ENCODE measurements at regions not wholly inside any gene's neighbourhood (a gene's known extent, or its start where the extent isn't known, plus 50 kb on each side); places are given as distances from the start of the nearest gene placed in this dataset.
"Not testable (repeated sequence)": the region's sequence is repeated elsewhere in the genome, so short reads cannot be mapped to it uniquely, and the experiment has no call there.

GRCh38 chr10:53439075-53439474 is 666.5 kb upstream of the MBL2 start:
- H3K4me3 ChIP-seq (replicated peaks in 1 of 2; ENCODE audit: low read depth in 1 of 2, low read length in 2 of 2); CTCF ChIA-PET: not testable (repeated sequence)

DNA sequence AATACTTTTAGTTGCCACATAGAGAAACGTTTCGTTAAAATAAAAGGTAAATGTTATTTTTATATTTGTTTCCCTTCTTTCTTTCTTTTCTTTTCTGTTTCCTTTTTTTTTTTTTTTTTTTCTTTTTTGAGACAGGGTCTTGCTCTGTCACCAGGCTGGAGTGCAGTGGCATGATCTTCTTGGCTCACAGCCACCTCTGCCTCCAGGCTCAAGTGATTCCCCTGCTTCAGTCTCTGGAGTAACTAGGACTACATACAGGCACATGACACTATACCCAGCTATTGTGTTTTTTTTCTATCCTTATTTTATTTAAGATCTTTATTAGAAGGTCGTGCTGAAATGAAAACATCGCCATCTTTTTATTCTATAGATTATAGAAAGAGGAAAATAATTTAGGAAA is 661.8 kb upstream of the MBL2 start:
- H3K4me3 ChIP-seq (replicated peaks in 1 of 2; ENCODE audit: low read depth in 1 of 2, low read length in 2 of 2): no peak overlapping the region
- BruUV-seq (replicated peaks): no TSS peak
- DNase-seq (ENCODE audit: low read depth, low spot score) (no peak), ATAC-seq (no peak)
- H4K20me1 ChIP-seq (ENCODE audit: insufficient read depth): no peaks in the 10 kb centered on the region
- ChIA-PET POLR2A (no interaction called here), CTCF (no interaction called here), RAD21 (ENCODE audit: low non-redundant PET in 1 of 2, low total read pairs in 2 of 2, uncharacterized antibody in 2 of 2, unreplicated experiment in 2 of 2) (no interaction called here)
- peaks cover 3 to 11% of the 10 kb centered on the region in 2 experiments; a peak in 3 of 4 replicates for H3K9me3 ChIP-seq (ENCODE audit: control insufficient read depth in 1 of 2, insufficient read depth in 1 of 2, low read depth in 1 of 2, low read length in 2 of 2)
- intact Hi-C loops (cut with micrococcal nuclease): no loop called here
- TF ChIP-seq RAD21 (IDR thresholded peaks at IDR 0.05; ENCODE audit: low read depth): no peak
- TF ChIP-seq REST (IDR thresholded peaks at IDR 0.05; ENCODE audit: low read depth): no peak
- TF ChIP-seq TCF7L2 (IDR thresholded peaks at IDR 0.05; ENCODE audit: borderline replicate concordance, extremely low read depth, insufficient read depth, insufficient read length): no peak
- no peak for TF ChIP-seq POLR2AphosphoS5 (IDR thresholded peaks at IDR 0.05; ENCODE audit: low read depth, low read length)
- no peak overlapping the region for H3K9ac ChIP-seq (ENCODE audit: low read length)
- no peak overlapping the region for H2AFZ ChIP-seq (ENCODE audit: low read depth, low read length, poor library complexity, severe bottlenecking)
- no peaks in the 10 kb centered on the region for H3K4me1 ChIP-seq (ENCODE audit: control insufficient read depth in 1 of 2, insufficient read depth in 2 of 2, low read length in 2 of 2)
- H3K27ac ChIP-seq (ENCODE audit: low read depth, low read length): no peak overlapping the region
- H3K4me2 ChIP-seq (ENCODE audit: low read length): no peak overlapping the region
- H3K79me2 ChIP-seq (ENCODE audit: insufficient read depth, low read length): no peaks in the 10 kb centered on the region
- H3K27me3 ChIP-seq (ENCODE audit: insufficient read depth, low read length): no peaks in the 10 kb centered on the region
- no peaks in the 10 kb centered on the region for H3K36me3 ChIP-seq (ENCODE audit: control insufficient read depth in 1 of 2, insufficient read depth in 2 of 2, low read length in 2 of 2)
- no peaks in the 10 kb centered on the region for H3K9me2 ChIP-seq (ENCODE audit: insufficient read depth)

More at GRCh38 chr10:53439075-53439474, 666.5 kb upstream of the MBL2 start:
- H3K79me2 ChIP-seq (ENCODE audit: insufficient read depth, low read length); DNase-seq (ENCODE audit: low read depth, low spot score); H3K4me1 ChIP-seq (ENCODE audit: control insufficient read depth in 1 of 2, insufficient read depth in 2 of 2, low read length in 2 of 2); H3K27me3 ChIP-seq (ENCODE audit: insufficient read depth, low read length); H4K20me1 ChIP-seq (ENCODE audit: insufficient read depth); H3K27ac ChIP-seq (ENCODE audit: low read depth, low read length); intact Hi-C loops (cut with micrococcal nuclease); H3K9ac ChIP-seq (ENCODE audit: low read length); BruUV-seq (replicated peaks); RAD21 ChIA-PET (ENCODE audit: low non-redundant PET in 1 of 2, low total read pairs in 2 of 2, uncharacterized antibody in 2 of 2, unreplicated experiment in 2 of 2); H3K9me2 ChIP-seq (ENCODE audit: insufficient read depth); ATAC-seq; POLR2A ChIA-PET; H3K36me3 ChIP-seq (ENCODE audit: control insufficient read depth in 1 of 2, insufficient read depth in 2 of 2, low read length in 2 of 2); H3K4me2 ChIP-seq (ENCODE audit: low read length); H2AFZ ChIP-seq (ENCODE audit: low read depth, low read length, poor library complexity, severe bottlenecking): not testable (repeated sequence)
- H3K9me3 ChIP-seq (ENCODE audit: control insufficient read depth in 1 of 2, insufficient read depth in 1 of 2, low read depth in 1 of 2, low read length in 2 of 2): peaks cover 12 to 21% of the 10 kb centered on the region in 2 experiments; a peak in 2 of 4 replicates
